Kidney tubule cell (primary cell): ENCODE measurements at regions not wholly inside any gene's neighbourhood (a gene's known extent, or its start where the extent isn't known, plus 50 kb on each side); places are given as distances from the start of the nearest gene placed in this dataset.
"Not testable (repeated sequence)": the region's sequence is repeated elsewhere in the genome, so short reads cannot be mapped to it uniquely, and the experiment has no call there.

Experiments
- DNase-seq: peaks from one replicate; pipeline ENCODE4 v3.0.0-alpha.2; 2018; ENCODE audit warnings: low spot score

DNA sequence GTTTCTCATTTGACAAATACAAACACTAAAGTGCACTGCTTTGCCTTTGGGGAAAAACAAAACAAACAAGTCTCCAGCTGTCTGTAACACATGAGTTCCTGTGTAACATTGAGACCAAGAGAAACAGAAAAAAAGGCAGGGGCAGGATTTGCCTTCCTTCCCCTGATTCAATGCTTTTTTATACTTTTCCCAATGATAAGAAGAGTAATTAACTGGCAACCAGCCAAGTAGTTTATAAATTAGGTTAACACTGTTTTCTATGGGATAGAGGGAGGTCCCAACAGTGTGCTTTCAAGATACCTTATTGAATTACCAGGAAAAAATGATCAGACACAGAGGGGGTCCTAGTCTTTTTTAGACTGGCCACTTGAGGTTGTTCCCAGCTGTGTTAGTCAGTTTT lies 346.8 kb downstream of the TRIM36 start:
- DNase-seq, result no peak

- no peak for DNase-seq
Observed at GRCh38 chr5:114822436-114822835, 347.3 kb downstream of the TRIM36 start.

DNA sequence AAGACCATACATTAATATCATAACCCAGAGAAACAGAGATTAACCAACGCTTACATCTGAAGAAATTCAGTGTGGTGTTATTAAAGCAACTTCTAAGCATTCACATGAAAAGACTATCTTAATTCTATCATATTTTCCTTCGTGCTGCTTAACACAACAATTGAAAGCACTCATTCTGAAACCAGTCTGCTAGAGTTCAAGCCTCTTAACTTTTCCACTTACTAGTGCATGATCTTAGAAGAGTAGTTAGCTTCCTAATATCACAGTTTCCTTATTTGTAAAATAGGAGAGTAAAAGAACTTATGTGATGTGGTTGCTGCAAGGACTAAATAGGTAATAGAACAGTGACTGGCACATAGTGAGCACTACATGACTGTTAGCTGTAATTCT lies 379.3 kb downstream of the TRIM36 start:
- no peak for DNase-seq

DNA sequence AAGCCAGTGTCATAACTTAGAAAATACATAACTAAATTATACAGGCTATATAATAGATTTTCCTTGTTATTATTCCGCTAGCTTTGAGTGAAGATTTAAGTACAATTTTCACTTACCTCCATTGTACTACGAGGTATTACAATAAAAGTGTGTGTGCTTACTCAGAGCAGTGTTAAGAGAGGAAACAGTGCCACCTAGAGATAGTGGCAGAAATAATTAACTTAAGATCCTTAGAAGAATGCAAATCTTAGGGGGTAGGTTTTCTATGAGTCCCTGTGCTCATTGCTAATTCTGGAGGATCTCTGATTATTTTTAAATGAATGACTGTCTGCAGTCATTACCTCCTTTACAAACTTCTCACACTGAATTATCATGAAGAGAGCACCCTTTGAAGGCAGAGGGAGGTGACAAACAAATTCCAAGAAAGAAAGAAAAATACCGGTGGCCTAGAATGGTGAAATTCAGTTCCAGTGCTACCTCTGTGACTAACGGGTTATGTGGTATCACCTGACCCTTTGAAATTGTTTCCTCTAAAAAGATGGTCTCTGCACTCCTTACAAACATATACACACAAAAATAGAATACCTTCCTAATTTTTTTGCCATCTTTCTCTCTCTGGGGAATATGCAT lies 379.8 kb downstream of the TRIM36 start:
- DNase-seq, result peak; percentile 41

DNA sequence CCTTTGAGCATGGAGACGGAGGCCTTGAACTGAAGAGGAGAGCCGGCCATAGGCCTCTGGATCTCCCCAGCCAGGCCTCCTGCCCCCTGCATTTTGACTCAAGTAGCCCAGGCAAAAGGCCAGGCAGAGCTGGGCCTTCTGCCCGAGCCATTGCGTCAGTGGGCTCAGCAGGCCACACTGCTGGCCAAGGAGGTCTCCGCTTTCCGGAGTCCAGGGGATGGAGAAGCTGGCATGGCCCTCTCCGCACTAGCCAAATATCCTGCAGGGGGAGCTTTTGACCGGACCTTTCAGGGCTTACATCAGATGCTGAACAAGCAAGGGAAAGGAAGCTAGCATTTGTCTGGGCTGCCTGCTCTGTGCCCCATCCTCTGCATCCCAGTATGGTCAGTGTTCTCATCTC lies 386.8 kb downstream of the TRIM36 start:
- DNase-seq, result no peak

DNA sequence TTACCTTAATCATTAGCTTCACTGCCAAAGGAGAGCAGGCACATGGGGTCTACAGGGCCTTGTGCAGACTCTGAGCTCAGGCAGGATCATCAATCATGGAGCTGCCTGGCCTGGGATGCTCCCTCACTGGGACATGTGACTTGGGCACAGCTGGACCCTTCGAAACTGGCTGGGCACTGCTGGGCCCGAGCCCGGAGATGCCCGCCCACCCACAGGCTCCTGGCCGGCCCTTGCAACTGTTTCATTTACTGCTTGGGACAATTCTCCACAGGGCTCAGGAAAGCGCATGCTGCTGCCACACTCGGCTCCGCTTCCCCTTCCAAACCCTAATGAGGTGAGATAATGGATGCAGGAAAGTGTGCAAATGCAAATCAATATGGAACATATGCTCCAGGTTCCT lies 387.5 kb downstream of the TRIM36 start:
- no peak for DNase-seq

- no peak for DNase-seq
Observed at GRCh38 chr5:114780290-114780689, 389.4 kb downstream of the TRIM36 start.

- DNase-seq, result peak; percentile 56
Observed at GRCh38 chr5:114744406-114744805, 382.5 kb downstream of the KCNN2 start.

DNA sequence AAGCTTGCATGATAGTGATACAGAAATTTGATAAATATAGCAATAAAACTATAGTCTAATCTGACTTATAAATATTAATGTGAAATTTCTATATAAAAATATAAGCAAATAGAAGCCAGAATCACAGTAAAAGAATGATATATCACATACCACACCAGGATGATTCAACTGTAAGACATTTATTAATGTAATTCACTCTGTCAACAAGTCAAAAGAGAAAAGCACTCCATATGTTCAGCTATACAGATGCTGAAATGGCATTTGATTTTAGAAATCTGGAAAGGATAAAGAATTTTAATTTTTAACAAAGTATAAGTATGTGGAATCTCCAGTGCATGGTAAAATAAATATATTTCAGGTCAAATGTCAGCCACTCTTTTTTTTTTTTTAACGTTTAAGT lies 372.4 kb downstream of the KCNN2 start:
- no peak for DNase-seq

- DNase-seq, result no peak
Observed at GRCh38 chr5:114729986-114730385, 368.1 kb downstream of the KCNN2 start.

- DNase-seq, result no peak
Observed at GRCh38 chr5:114727358-114727757, 365.5 kb downstream of the KCNN2 start.

GRCh38 chr5:114726131-114726530 lies 364.3 kb downstream of the KCNN2 start:
- no peak for DNase-seq

GRCh38 chr5:114719268-114719667 lies 357.4 kb downstream of the KCNN2 start:
- no peak for DNase-seq

GRCh38 chr5:114716955-114717354 lies 355.1 kb downstream of the KCNN2 start:
- no peak for DNase-seq

GRCh38 chr5:114704225-114704893 lies 342.5 kb downstream of the KCNN2 start:
- not testable (repeated sequence) for DNase-seq

- DNase-seq, result no peak
Observed at GRCh38 chr5:114702731-114703130, 340.9 kb downstream of the KCNN2 start.

- DNase-seq, result no peak
Observed at GRCh38 chr5:114702136-114702535, 340.3 kb downstream of the KCNN2 start.

DNA sequence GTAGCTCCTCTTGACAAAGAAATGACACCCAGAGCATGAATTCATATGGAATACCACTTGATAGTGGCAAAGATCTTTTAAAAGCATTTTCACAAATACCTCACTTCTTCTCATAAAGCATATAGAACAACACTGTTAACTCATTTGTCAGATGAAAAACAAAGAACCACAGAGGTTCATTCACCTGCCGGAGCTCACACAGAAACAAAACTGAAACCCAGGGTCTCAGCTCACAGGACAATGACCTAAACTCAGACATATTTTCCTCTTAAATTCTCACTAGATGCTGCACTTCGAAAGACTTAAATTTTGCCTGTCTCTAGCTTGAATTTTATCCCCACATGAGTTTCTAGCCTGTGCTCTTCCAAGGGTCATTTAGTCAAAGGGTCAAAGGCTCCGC lies 339.0 kb downstream of the KCNN2 start:
- DNase-seq, result no peak

DNA sequence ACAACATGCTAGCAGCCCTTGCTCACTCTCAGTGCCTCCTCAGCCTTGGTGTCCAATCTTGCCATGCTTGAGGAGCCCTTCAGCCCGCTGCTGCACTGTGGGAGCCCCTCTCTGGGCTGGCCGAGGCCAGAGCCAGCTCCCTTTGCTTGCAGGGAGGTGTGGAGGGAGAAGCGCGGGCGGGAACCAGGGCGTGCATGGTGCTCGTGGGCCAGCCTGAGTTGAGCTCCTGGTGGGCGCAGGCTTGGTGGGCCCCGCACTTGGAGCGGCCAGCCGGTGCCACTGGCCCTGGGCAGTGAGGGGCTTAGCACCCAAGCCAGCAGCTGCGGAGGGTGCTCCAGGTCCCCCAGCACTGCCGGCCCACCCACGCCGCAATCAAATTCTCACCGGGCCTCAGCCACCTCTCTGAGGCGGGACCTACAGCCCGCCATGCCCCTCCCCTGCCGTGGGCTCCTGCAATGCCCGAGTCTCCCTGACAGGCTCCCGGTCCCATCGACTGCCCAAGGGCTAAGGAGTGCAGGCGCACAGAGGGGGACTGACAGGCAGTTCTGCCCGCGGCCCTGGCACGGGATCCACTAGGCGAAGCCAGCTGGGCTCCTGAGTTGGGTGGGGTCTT lies 333.5 kb downstream of the KCNN2 start:
- no peak for DNase-seq

- no peak for DNase-seq
Observed at GRCh38 chr5:114686356-114686755, 324.5 kb downstream of the KCNN2 start.

GRCh38 chr5:114678778-114679177 lies 316.9 kb downstream of the KCNN2 start:
- no peak for DNase-seq

- no peak for DNase-seq
Observed at GRCh38 chr5:114665551-114665950, 303.7 kb downstream of the KCNN2 start.

DNA sequence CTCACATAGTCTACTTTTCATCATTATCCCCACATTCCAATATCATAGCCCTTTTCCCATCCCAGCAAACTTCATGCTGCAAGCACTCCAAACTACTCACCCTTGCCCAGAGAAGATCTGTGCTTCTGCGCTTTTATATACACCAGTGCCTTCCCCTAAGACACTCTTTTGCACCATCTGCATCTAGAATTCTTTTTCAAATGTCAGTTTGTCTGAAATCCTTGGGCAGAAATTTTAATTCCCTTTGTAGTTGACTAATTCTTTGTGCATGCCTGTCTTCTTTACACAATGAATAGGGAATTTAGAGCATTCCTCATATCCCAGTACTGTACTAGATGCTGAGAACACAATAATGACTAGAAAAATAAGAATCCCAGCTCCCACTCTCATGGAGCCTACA lies 298.9 kb downstream of the KCNN2 start:
- no peak for DNase-seq

DNA sequence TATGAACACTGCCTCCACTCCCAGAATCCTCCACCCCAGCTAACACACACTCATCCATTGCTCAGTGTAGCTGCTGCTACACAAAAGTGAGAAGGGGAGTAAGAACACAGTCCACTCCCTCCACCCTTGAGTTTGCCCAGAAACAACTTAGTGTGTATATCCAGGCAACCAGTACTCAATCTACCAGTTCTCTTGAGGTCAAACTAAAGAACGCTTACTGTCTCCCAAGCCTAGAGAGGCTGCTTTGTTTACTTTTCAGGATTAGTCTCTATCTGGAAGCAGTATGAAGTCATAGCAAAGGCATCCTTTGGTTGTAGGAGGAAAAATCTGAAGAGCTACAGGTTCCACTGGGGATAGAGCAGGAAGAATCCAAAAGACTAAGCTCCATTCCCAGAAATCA lies 296.3 kb downstream of the KCNN2 start:
- no peak for DNase-seq
